Left forelimb (tissue), 1 donor: ENCODE measurements at regions not wholly inside any gene's neighbourhood (a gene's known extent, or its start where the extent isn't known, plus 50 kb on each side); places are given as distances from the start of the nearest gene placed in this dataset.
A peak's percentile ranks its signal among the peaks of the same experiment; 100 is the strongest.

Experiments used
- DNase-seq: peaks from one replicate; pipeline ENCODE4 v3.0.0-alpha.2; 2018; ENCODE audit warnings: low spot score

- DNase-seq: no peak
These were observed 250.2 kb upstream of the CIBAR2 start for GRCh38 chr16:85362443-85362842.

GRCh38 chr16:85363427-85363826 lies 249.7 kb upstream of the GSE1 start:
- no peak for DNase-seq

- no peak for DNase-seq
These were observed 249.2 kb upstream of the GSE1 start for GRCh38 chr16:85363881-85364280.

GRCh38 chr16:85364323-85365040 lies 248.6 kb upstream of the GSE1 start:
- no peak for DNase-seq

- DNase-seq: no peak
These were observed 248.0 kb upstream of the GSE1 start for GRCh38 chr16:85365120-85365519.

GRCh38 chr16:85366031-85366763 lies 246.9 kb upstream of the GSE1 start:
- peak; percentile 79 for DNase-seq

- DNase-seq: no peak
These were observed 245.6 kb upstream of the GSE1 start for GRCh38 chr16:85367485-85367884.

- no peak for DNase-seq
These were observed 244.1 kb upstream of the GSE1 start for GRCh38 chr16:85369060-85369459.

- DNase-seq: no peak
These were observed 243.2 kb upstream of the GSE1 start for GRCh38 chr16:85369741-85370528.

- no peak for DNase-seq
These were observed 242.6 kb upstream of the GSE1 start for GRCh38 chr16:85370543-85370880.

- no peak for DNase-seq
These were observed 242.1 kb upstream of the GSE1 start for GRCh38 chr16:85370881-85371651.

GRCh38 chr16:85371948-85372347 lies 241.2 kb upstream of the GSE1 start:
- DNase-seq: no peak

- DNase-seq: no peak
These were observed 240.3 kb upstream of the GSE1 start for GRCh38 chr16:85372627-85373372.

- DNase-seq: no peak
These were observed 239.2 kb upstream of the GSE1 start for GRCh38 chr16:85373741-85374570.

GRCh38 chr16:85374571-85374872 lies 238.6 kb upstream of the GSE1 start:
- DNase-seq: no peak

- DNase-seq: no peak
These were observed 237.8 kb upstream of the GSE1 start for GRCh38 chr16:85375282-85375681.

GRCh38 chr16:85376292-85377095 lies 236.6 kb upstream of the GSE1 start:
- no peak for DNase-seq

- no peak for DNase-seq
These were observed 235.6 kb upstream of the GSE1 start for GRCh38 chr16:85377388-85378144.
